ENCODE measurements at regions not wholly inside any gene's neighbourhood (a gene's known extent, or its start where the extent isn't known, plus 50 kb on each side); places are given as distances from the start of the nearest gene placed in this dataset.

GRCh38 chr18:2207294-2207693 lies 364.0 kb downstream of the METTL4 start:
- H2AFZ ChIP-seq (ENCODE audit: low read depth): no peak overlapping the region
- H3F3A ChIP-seq (replicated peaks; ENCODE audit: insufficient read depth): no peaks in the 10 kb centered on the region
- POLR2A ChIA-PET: no interaction called here
- H3K9me3 ChIP-seq: no peaks in the 10 kb centered on the region
- H3K4me2 ChIP-seq: no peak overlapping the region
- H3K4me1 ChIP-seq (ENCODE audit: control insufficient read depth in 1 of 2, insufficient read depth in 2 of 2, low read depth in 1 of 2, low read length in 1 of 2): no peaks in the 10 kb centered on the region
- WGBS (ENCODE audit: low lambda C conversion rate): 18% methylated on average over 3 of the region's 3 CpGs
- no peaks in the 10 kb centered on the region for H3K9me2 ChIP-seq
- no peaks in the 10 kb centered on the region for H3K36me3 ChIP-seq (replicated peaks in 1 of 2; ENCODE audit: control insufficient read depth in 1 of 2, insufficient read depth in 2 of 2, low read length in 1 of 2)
- H3K79me2 ChIP-seq (ENCODE audit: insufficient read depth): no peaks in the 10 kb centered on the region
- no peak for TF ChIP-seq SIN3A (IDR thresholded peaks at IDR 0.05; ENCODE audit: borderline replicate concordance, low read depth, low read length)
- TF ChIP-seq EZH2phosphoT487 (IDR thresholded peaks at IDR 0.05; ENCODE audit: borderline replicate concordance, low read depth): no peak
- no peak for TF ChIP-seq FOXJ3 (CRISPR knock-in tag; IDR thresholded peaks at IDR 0.05)
- no peak for TF ChIP-seq RCOR1 (IDR thresholded peaks at IDR 0.05; ENCODE audit: low read length)
- no peak for TF ChIP-seq RFX5 (IDR thresholded peaks at IDR 0.05; ENCODE audit: low read length)
- no peak for TF ChIP-seq FOXM1 (IDR thresholded peaks at IDR 0.05; ENCODE audit: low read depth)
- TF ChIP-seq CHD2 (IDR thresholded peaks at IDR 0.05; ENCODE audit: low read length, partially characterized antibody): no peak
- TF ChIP-seq IRF3 (IDR thresholded peaks at IDR 0.05; ENCODE audit: low read depth, low read length): no peak
- TF ChIP-seq TCF12 (IDR thresholded peaks at IDR 0.05): no peak
- TF ChIP-seq NRF1 (IDR thresholded peaks at IDR 0.05; ENCODE audit: low read depth, low read length): no peak
- no peak for TF ChIP-seq MEF2A (IDR thresholded peaks at IDR 0.05; ENCODE audit: borderline replicate concordance, low read depth)
- TF ChIP-seq, protein P1, sequence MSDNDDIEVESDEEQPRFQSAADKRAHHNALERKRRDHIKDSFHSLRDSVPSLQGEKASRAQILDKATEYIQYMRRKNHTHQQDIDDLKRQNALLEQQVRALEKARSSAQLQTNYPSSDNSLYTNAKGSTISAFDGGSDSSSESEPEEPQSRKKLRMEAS (IDR thresholded peaks at IDR 0.05; ENCODE audit: low read depth): no peak
- TF ChIP-seq, protein P2, sequence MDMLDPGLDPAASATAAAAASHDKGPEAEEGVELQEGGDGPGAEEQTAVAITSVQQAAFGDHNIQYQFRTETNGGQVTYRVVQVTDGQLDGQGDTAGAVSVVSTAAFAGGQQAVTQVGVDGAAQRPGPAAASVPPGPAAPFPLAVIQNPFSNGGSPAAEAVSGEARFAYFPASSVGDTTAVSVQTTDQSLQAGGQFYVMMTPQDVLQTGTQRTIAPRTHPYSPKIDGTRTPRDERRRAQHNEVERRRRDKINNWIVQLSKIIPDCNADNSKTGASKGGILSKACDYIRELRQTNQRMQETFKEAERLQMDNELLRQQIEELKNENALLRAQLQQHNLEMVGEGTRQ (IDR thresholded peaks at IDR 0.05; ENCODE audit: borderline replicate concordance, low read depth, low read length): no peak
- TF ChIP-seq RXRA (IDR thresholded peaks at IDR 0.05; ENCODE audit: borderline replicate concordance, low read depth): no peak
- no peak for TF ChIP-seq MXI1 (IDR thresholded peaks at IDR 0.05; ENCODE audit: low read depth, low read length)
- TF ChIP-seq TEAD4 (IDR thresholded peaks at IDR 0.05; ENCODE audit: borderline replicate concordance, insufficient read depth): no peak
- no peak for TF ChIP-seq RAD21 (IDR thresholded peaks at IDR 0.05; ENCODE audit: low read length)
- H3K27me3 ChIP-seq (ENCODE audit: insufficient read depth): no peaks in the 10 kb centered on the region
- H4K20me1 ChIP-seq (ENCODE audit: insufficient read depth): no peaks in the 10 kb centered on the region
- H3K9ac ChIP-seq: no peak overlapping the region
- CTCF ChIA-PET: interaction anchor here (1.4 kb wide), 1 partner anchor 103 kb away, joined by 4 read pairs; no protein-coding TSS in a partner anchor
- no peak for DNase-seq
- H3K27ac ChIP-seq (ENCODE audit: low read depth in 2 of 2, low read length in 1 of 2): no peak overlapping the region
- H3K4me3 ChIP-seq (ENCODE audit: low read depth in 2 of 2, low read length in 1 of 2): no peak overlapping the region

Measured in SK-N-SH (cell line).